HG03025 (cell line): ENCODE measurements at regions not wholly inside any gene's neighbourhood (a gene's known extent, or its start where the extent isn't known, plus 50 kb on each side); places are given as distances from the start of the nearest gene placed in this dataset.
"Not testable (repeated sequence)": the region's sequence is repeated elsewhere in the genome, so short reads cannot be mapped to it uniquely, and the experiment has no call there.

ENCODE experiments used
- ATAC-seq: cut with Tn5 transposase; IDR thresholded peaks from one replicate; pipeline ENCODE4 v1.9.1; 2021; ENCODE audit warnings: mild to moderate bottlenecking, moderate library complexity; ENCODE audit not compliant: unreplicated experiment, low FRiP score

- ATAC-seq: no peak
Measured at GRCh38 chr2:53087262-53087873, 680.2 kb upstream of the CHAC2 start.

- ATAC-seq: no peak
Measured at GRCh38 chr2:53077413-53077812, 690.2 kb upstream of the CHAC2 start.

GRCh38 chr2:53075760-53076159, 691.8 kb upstream of the CHAC2 start:
- no peak for ATAC-seq

- ATAC-seq: no peak
Measured at GRCh38 chr2:53067533-53067932, 700.1 kb upstream of the CHAC2 start.

- ATAC-seq: no peak
Measured at GRCh38 chr2:53067056-53067455, 700.5 kb upstream of the CHAC2 start.

GRCh38 chr2:53064154-53064553, 703.5 kb upstream of the CHAC2 start:
- no peak for ATAC-seq

- no peak for ATAC-seq
Measured at GRCh38 chr2:53058526-53058925, 709.1 kb upstream of the CHAC2 start.

GRCh38 chr2:53053937-53054336, 713.7 kb upstream of the CHAC2 start:
- no peak for ATAC-seq

- ATAC-seq: no peak
Measured at GRCh38 chr2:53051157-53051556, 716.4 kb upstream of the CHAC2 start.

GRCh38 chr2:53040536-53041229, 726.9 kb upstream of the CHAC2 start:
- ATAC-seq: no peak

- ATAC-seq: no peak
Measured at GRCh38 chr2:53036196-53036595, 731.4 kb upstream of the CHAC2 start.

GRCh38 chr2:53035153-53035552, 732.5 kb upstream of the CHAC2 start:
- no peak for ATAC-seq

- no peak for ATAC-seq
Measured at GRCh38 chr2:53033411-53033810, 734.2 kb upstream of the CHAC2 start.

- ATAC-seq: no peak
Measured at GRCh38 chr2:53028746-53029423, 738.7 kb upstream of the CHAC2 start.

GRCh38 chr2:53028225-53028624, 739.4 kb upstream of the CHAC2 start:
- no peak for ATAC-seq

GRCh38 chr2:53022248-53022647, 745.4 kb upstream of the CHAC2 start:
- ATAC-seq: not testable (repeated sequence)

- no peak for ATAC-seq
Measured at GRCh38 chr2:53021828-53022227, 745.8 kb upstream of the CHAC2 start.

- ATAC-seq: no peak
Measured at GRCh38 chr2:53021292-53021691, 746.3 kb upstream of the CHAC2 start.

GRCh38 chr2:53018825-53019425, 748.7 kb upstream of the CHAC2 start:
- ATAC-seq: no peak

- no peak for ATAC-seq
Measured at GRCh38 chr2:53006980-53007379, 760.6 kb upstream of the CHAC2 start.

GRCh38 chr2:53004413-53004812, 763.2 kb upstream of the CHAC2 start:
- ATAC-seq: no peak
